GM18907 (cell line): ENCODE measurements at regions not wholly inside any gene's neighbourhood (a gene's known extent, or its start where the extent isn't known, plus 50 kb on each side); places are given as distances from the start of the nearest gene placed in this dataset.
"Not testable (repeated sequence)": the region's sequence is repeated elsewhere in the genome, so short reads cannot be mapped to it uniquely, and the experiment has no call there.

Source experiments
- ATAC-seq: cut with Tn5 transposase; IDR thresholded peaks from one replicate; pipeline ENCODE4 v1.9.1; 2021; ENCODE audit warnings: mild to moderate bottlenecking, moderate library complexity; ENCODE audit not compliant: unreplicated experiment

DNA sequence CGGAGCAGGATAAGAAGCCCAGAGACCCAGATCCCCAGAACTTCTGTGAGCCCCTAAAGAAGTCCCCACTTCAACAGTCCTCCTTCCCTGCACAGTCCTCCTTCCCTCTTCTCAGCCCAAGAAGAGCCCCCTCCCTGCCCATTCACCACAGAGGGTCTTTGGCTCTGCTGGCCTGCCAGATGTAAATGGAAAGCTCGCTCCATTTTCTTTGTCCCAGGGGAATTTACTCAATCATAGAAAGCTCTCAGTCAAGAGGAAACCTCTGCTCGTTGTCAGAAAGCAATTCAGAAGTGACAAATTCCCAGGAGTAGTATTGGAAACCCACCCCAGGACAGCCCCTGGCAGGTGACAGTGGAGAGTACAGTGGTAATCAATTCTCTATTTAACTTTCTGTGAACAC lies 105.5 kb upstream of the SMAD3 start:
- ATAC-seq, result no peak

DNA sequence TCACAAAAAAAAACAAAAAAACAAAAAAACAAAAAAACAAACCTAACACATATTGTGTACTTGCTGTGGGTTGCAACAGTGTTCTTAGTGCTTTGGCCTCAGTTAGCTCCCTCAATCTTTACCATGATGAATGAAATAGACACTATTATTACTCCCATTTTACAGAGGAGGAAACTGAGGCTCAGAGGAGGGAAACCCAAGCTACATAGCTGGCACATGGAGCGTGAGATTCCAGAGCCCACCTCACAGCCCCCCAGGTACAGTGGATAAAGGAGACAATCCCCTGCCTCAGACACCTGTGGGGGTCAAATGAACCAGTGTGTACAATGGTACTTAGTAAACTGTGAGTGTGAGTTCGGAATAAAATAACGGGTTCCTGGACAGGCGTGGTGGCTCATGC lies 104.9 kb upstream of the SMAD3 start:
- no peak for ATAC-seq

DNA sequence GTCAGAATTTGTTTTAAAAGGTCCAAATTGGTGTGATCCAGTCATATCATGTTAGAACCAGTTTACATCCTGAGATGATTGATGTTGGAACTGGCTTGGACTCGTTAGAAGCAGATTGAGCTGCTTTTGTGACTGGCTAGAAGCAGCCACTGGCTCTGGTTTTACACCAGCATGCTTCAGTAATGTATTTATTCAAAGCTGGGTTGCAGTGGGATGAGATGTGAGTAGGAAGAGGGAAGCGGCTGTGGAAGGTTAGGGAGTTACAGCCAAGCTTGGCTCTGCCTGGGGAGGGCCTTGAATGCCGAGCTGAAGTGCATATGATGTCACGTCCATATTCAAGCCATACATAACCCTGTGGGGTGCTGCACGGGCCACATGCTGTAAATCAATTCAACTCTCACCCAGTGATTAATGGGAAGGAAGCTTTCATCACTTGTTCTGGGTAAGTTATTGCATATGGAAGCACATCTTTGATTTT lies 104.0 kb upstream of the SMAD3 start:
- no peak for ATAC-seq

DNA sequence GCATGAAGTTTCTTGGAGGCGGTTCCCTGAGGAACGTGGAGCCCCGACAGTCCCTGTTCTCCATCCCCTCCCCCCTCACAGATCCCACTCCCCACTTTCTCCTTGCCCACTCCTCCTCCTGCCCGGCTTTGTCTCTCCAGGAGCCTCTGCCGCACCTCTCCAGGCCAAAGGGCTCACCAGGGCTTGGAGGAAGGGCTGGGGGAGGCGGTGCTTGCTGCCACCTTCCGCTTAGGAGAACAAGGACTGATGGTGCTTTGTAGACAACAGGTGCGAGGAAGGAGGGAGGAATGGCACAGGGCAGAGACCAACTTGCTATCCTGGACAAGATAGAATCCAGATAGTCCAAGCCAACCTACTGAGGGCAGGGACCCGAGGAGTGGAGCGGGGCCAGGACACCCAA lies 103.5 kb upstream of the SMAD3 start:
- no peak for ATAC-seq

DNA sequence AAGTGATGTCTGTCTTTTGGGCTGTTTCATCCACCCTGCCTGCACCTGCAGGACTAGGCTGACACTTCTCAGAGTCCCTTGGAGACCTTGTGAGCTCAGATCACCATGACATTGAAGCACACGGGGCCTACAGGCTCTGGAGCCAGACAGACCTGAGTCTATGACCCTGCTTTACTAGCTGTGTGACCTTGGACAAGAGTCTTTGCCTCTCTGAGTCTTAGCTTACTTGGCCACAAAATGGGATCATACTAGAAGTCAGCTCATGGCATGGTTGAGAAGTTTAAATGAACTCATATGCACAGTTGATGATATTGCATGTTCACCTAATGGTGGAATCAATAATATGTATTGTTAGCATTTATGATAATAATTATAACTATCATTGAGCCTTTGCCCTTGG lies 102.9 kb upstream of the SMAD3 start:
- no peak for ATAC-seq

DNA sequence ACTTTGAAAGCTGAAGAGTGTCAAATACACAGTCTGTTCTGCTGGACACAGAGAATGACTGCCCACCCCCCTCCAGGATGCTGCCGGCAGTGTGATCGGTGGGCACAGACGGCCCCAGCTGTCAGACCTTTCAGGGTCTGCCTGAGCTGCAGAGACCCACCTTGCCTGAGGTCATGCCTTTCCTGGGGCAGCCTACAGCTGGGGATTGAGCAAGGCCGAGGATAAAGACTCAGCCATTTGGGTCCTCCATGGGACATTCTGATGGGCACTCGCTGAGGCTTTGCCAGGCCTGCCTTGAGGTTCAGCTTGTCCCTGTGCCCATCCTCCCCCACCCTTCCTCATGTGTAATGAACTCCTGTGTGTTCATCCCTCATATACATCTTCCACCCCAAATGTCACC lies 102.3 kb upstream of the SMAD3 start:
- ATAC-seq, result no peak

DNA sequence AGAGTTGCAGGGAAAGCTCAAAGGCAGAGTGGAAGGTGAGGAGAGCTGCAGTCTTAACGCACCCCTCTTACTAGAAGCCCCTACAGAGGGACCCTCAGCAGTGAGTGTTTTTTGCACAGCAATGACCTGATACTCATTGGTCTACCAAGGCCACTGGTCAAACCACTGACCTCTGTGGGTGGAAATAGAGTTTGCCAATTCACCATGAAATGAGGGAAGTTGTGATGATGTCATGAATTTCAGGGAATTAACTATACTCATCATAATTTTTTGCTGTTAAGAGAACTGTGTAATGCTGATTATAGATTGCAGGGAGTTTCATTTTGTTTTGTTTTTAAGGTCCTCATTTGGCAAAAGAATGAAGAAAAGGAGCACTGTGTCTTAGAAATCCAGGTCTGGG lies 101.7 kb upstream of the SMAD3 start:
- ATAC-seq, result no peak

DNA sequence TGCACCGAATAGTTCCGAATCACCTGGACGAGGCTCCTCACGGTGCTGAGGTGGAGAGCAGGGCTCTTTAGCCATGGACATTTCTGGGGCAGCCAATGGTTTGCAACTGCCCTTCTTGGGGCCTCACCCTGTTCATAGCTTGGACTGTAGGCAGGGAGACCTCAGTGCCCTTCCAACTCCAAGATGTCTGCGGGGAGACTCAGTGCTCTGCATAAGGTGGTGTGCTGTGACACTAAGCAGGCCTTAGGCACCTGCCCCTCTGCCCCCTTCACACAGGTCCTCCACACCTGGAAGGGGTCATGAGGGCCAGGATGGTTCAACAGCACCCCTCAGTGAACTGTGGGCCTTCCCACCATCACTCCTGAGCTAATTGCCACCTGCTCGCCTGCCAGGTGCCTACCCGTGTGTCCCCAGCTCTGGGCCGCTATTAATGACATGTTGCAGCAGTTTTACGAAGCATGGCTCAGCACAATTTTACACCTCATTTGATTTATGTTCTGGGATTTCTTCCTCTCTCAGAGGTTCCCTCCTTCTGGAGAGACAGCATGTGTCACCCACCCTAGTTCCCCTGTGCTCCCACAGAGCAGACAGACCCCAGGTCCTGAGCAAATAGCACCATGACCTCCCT lies 101.2 kb upstream of the SMAD3 start:
- ATAC-seq, result no peak

DNA sequence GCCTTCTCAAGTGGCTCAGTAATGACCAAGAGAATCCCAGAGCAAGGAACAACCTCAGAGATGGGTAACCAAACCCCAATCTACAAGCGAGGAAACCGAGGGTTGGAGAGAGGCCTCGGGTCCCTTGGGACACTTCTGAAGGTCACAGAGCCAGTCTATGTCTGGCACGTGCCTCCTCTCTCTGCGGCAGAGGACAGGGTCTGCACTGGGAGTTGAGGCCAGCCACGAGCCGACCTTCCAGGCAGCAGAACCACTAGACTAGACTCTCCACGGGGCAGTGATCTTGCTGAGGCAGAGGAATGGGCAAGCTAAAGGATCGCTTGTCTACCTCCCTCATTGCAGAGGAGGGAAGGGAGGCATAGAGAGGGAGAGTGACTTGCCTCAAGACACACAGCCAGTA lies 100.6 kb upstream of the SMAD3 start:
- no peak for ATAC-seq

DNA sequence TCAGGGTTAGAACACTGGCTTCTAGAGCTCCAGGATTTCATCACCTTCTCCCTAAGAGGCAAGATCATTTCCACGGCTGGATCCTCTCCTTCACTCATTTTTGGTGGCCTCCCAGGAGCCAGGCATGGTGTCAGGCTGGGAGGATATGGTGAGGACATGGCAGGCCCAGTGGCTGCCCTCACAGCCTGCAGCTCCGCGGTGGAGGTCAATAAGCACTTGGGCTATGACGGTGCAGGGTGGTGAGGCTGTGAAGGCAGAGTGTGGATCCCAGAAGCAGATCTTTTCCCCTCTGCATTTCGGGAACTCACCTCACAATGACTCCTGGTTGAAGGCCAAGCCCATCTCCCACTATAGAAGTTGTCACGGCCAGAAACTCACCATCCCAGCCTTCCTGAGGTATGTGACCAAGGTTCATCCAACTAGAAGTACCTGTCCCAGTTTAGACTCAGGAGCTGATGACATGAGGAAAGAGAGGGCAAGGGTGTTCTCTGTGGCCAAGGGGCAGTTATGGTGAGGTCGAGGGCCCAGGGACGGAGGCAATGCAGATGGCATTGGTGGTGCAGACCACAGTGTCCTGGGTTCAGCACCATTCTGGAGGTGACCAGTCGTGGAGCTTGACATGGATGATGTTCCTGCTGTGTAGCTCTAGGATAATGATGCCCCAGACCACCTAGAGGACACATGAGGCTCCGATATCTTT lies 100.1 kb upstream of the SMAD3 start:
- no peak for ATAC-seq

DNA sequence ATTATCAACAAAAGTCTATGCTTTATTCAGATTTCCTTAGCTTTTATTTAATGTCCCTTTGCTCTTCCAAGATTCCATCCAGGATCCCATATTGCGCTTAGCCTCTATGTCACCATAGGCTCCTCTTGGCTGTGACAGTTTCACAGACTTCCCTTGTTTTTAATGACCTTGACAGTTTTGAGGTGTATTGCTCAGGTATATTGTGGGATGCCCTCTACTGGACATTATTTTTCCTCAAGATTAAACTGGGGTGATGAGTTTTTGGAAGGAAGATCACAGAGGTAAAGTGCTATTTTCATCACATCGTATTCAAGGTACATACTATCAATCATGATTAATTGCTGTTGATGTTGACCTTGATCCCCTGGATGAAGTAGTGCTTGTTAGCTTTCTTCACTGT lies 99.1 kb upstream of the SMAD3 start:
- no peak for ATAC-seq

DNA sequence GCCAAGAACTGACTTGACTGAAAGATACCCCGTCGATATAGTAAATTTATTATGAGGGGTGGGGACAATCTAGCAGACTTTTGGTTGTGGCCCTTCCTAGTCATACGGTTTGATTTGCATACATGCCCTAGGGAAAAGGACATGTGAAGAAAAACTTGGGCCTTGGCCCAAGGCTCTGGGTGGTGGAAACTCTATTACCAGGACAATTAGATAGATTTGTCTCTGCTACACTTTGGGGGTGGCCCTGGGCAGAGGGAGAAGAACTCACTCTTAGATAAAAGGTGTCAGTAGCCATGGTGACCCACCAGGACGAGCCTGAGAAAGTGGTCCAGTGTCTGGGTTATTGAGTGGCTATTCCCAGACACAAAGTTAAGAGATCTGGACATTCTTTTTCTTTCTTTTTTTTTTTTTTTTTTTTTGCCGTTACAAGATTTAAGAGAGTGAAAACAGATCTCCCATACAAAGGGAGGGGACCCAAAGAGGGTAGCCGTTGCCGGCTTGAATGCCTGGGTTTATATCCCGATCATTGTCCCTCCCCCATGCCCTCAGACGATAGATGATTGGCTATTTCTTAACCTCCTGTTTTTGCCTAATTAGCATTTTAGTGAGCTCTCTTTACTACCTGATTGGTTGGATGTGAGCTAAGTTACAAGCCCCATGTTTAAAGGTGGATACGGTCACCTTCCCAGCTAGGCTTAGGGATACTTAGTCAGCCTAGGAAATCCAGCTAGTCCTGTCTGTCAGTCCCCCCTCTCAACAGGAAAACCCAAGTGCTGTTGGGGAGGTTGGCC lies 96.4 kb upstream of the SMAD3 start:
- ATAC-seq, result no peak

DNA sequence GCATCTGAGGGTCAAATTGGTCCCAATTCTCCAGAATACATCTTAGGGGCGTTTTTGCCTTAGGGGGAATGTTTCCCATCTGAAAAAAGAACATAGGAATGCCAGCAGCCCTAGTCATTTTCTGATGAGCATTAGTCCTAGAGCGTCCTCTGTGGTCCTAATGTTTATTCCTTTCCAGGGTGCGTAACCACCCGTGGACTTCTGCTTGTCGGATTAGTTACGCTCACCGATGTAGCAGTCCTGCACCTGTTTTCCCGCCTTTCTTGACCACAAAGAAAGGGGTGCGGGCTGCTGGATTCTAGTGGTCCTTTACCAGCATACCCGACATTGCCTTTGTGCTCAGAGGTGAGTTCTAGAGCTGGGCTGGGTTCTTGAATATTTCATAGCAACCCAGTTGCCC lies 91.3 kb upstream of the SMAD3 start:
- not testable (repeated sequence) for ATAC-seq

DNA sequence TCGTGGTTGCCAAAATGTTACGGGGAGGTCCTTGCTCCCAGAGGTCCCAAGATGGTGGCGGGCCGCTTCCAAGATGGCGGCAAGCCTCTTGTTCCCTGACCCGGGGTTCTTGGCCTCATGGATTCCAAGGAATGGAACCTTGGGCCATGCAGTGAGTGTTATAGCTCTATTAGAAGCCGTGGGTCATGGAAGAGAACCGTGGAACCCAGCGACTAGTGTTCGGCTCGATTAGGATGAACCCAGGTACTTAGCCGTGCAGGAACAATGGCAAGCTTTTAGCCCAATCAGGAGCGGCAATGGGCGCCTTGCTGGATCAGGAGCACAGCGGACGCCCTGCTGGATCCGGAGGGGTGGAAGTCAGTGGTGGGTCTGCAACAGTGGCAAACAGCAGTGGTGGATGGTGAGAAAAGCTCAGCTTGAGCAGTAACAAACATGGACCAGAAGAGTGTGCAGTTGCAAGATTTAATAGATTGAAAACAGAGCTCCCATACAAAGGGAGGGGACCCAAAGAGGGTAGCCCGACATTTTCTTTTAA lies 89.2 kb upstream of the SMAD3 start:
- not testable (repeated sequence) for ATAC-seq

DNA sequence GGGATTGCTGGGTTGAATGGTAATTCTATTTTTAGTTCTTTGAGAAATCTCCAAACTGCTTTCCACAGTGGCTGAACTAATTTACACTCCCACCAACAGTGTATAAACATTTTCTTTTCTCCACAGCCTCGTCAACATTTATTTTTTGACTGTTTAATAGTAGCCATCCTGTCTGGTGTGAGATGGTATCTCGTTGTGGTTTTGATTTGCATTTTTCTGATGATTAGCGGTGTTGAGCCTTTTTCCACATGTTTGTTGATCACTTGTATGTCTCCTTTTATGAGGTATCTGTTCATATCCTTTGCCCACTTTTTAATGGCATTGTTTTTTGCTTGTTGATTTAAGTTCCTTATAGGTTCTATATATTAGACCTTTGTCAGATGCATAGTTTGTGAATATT lies 85.1 kb upstream of the SMAD3 start:
- ATAC-seq, result not testable (repeated sequence)

DNA sequence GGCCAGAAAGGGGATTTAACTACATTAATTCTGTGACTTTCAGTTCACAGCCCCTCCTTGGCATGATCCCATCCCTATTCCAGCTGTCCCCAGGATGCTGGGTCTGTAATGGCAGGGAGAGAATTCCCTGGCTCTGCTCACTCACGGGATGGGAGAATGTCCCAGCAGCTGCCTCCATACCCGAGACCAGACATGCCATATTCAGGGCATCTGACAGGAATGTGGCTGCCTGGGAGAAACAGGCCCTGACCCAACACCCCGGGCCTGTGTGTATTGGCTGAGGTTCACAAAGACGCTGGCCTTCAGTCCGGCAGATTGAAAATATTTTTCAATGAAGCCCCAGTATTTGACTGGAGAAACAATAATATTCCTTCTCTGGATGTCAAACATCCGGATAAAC lies 83.6 kb upstream of the SMAD3 start:
- ATAC-seq, result no peak

DNA sequence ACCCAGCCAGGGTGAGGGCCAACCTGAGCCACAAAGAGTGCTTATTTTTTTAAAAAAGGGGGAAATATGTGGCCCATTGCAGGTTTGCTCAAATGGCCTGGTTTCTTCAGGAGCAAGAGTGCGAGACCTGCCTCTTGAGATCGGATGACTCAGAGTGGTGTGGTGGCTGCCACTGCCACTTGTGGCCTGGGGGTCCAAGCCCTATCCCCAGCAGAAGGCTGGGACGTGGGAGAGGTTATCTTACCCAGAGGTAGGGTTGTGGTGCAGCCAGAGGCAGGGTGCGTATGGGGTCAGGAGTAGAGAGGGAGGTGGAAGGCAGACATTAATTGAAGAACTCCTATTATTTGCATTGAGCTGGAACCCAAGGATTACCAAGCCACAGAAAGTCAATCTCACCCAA lies 83.2 kb upstream of the SMAD3 start:
- no peak for ATAC-seq

DNA sequence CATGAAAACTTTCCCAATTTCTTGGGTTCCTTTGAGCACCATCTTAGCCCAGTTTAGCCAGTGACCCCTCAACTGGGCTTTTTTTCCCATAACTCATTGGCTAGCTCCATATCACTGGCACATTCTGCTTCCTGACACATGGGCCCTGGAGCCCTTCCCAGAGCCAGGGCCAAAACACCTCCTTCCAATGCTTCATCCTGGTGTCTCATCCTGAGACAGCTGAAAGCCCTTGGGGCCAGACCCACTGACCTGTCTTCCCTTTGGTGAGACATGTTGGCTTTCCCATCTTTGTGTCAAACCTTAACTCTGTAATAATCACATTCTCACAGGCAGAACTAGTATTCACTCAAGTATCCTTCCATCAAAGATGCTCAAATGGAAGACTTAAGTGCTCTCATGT lies 82.6 kb upstream of the SMAD3 start:
- no peak for ATAC-seq

DNA sequence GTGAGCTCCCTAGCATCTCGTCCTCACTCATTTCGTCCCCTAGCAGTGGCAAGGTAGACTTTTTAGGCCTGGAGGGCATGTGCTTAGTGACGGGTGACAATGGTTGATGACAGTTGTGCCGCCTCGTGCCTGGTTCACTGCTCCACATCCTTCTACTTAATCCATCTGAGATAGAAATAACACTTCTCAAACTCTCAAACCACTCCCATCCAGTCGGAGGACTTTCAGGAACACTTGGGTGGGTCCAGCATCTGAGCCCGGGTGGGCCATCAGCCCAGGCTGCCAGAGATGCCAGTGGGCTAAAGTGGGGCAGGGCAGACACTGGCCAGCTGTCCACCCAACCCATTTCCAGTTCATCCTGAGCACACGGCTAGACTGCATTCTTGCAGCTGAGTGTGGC lies 79.7 kb upstream of the SMAD3 start:
- ATAC-seq, result no peak

DNA sequence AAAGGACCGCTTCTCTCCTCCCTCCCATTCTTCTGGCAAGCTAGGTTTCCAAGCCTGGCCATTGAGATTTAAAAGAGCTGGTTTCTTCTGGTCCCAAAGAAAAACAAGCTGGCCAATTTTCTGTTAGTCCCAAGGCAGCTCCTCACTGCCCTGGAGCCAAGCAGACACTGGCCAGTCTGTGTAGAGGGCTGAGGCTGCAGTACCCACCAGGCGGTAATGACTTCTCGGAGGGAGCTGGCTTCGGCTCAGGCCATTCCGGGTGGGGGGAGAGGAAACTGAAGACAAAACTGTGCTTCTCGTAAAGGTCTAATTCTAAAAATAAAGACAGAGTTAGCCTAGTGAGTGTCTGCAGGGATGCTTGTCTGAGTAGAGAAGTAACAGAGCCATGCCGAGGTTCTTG lies 78.5 kb upstream of the SMAD3 start:
- ATAC-seq, result no peak

DNA sequence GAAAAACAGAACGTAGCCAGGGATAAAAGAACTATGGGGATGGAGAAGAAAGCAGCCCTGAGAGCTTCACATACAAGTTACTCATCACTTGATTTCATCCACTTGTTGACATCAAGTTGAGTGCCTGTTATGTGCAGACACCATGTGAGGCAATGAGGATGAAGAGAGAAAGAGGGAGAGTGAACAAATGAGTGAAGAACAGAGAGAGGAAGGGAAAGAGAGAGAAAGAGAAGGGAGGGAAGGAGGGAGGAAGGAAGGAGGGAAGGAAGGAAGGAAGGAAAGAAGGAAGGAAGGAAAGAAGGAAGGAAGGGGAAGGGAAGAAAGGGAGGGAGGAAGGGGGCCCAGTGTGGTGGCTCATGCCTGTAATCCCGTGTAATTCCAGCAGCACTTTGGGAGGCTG lies 72.3 kb upstream of the SMAD3 start:
- no peak for ATAC-seq
